BLaER1 treated with 17β-estradiol and CSF1 and Interleukin-3, amounts not matched to agents 10 nM and 100 nM (cell line): ENCODE measurements at regions not wholly inside any gene's neighbourhood (a gene's known extent, or its start where the extent isn't known, plus 50 kb on each side); places are given as distances from the start of the nearest gene placed in this dataset.
"Not testable (repeated sequence)": the region's sequence is repeated elsewhere in the genome, so short reads cannot be mapped to it uniquely, and the experiment has no call there.

Experiments
- H3K27ac ChIP-seq, 11 experiments: shearing (Covaris generic); formaldehyde crosslinking; 2 replicates each; pipeline ENCODE4 v1.8.1; 2022
- H3K27me3 ChIP-seq, 11 experiments: shearing (Covaris generic); formaldehyde crosslinking; 2 replicates each; pipeline ENCODE4 v1.8.1; 2022
- H3K36me3 ChIP-seq, 11 experiments: shearing (Covaris generic); formaldehyde crosslinking; 2 replicates each; pipeline ENCODE4 v1.8.1; 2022
- H3K4me1 ChIP-seq, 10 experiments: shearing (Covaris generic); formaldehyde crosslinking; 2 replicates each; pipeline ENCODE4 v1.8.1; 2022
- H3K4me2 ChIP-seq, 11 experiments: shearing (Covaris generic); formaldehyde crosslinking; 2 replicates each; pipeline ENCODE4 v1.8.1; 2022
- H3K4me3 ChIP-seq, 10 experiments: shearing (Covaris generic); formaldehyde crosslinking; 2 replicates each; pipeline ENCODE4 v1.8.1; 2022
- H3K9ac ChIP-seq, 11 experiments: shearing (Covaris generic); formaldehyde crosslinking; 2 replicates each; pipeline ENCODE4 v1.8.1; 2022
- H3K9me3 ChIP-seq, 11 experiments: shearing (Covaris generic); formaldehyde crosslinking; replicated peaks in 1 of 11; 2 replicates each; pipeline ENCODE4 v1.8.1; 2022
- H4K20me1 ChIP-seq, 11 experiments: shearing (Covaris generic); formaldehyde crosslinking; 2 replicates each; pipeline ENCODE4 v1.8.1; 2022
- Cebpa-rat ChIP-seq, 11 experiments: shearing (Covaris generic); IDR thresholded peaks; 2 replicates each; pipeline ENCODE4 v1.8.1; 2022

- no peak overlapping the region for H3K4me3 ChIP-seq
- H3K9me3 ChIP-seq: peaks cover 0 to 13% (median 0%) of the 10 kb centered on the region in 11 experiments; a peak in 6 of 22 replicates
- no peaks in the 10 kb centered on the region for H3K36me3 ChIP-seq
- no peaks in the 10 kb centered on the region for H4K20me1 ChIP-seq
- peak overlapping the region in 2 of 11 experiments; percentile 64 to 72; a peak in 4 of 22 replicates for H3K4me2 ChIP-seq
- no peak overlapping the region for H3K9ac ChIP-seq
- peaks cover 0 to 63% (median under 1%) of the 10 kb centered on the region in 10 experiments; a peak in 10 of 20 replicates for H3K4me1 ChIP-seq
- no peak overlapping the region for H3K27ac ChIP-seq
- no peak for TF ChIP-seq Cebpa-rat (IDR thresholded peaks at IDR 0.05)
- no peaks in the 10 kb centered on the region for H3K27me3 ChIP-seq
These were observed 55.3 kb upstream of the ATP1B1 start for GRCh38 chr1:169051171-169051570.

- H3K27me3 ChIP-seq, H3K4me3 ChIP-seq, H3K9me3 ChIP-seq, H3K36me3 ChIP-seq, H3K9ac ChIP-seq, H4K20me1 ChIP-seq: not testable (repeated sequence)
- peak overlapping the region in 2 of 11 experiments; percentile 37 to 45; a peak in 5 of 22 replicates for H3K27ac ChIP-seq
- H3K4me2 ChIP-seq: peak overlapping the region in 4 of 11 experiments; percentile 11 to 72 (median 64); a peak in 6 of 22 replicates
- peaks cover 0 to 58% (median 0%) of the 10 kb centered on the region in 10 experiments; a peak in 7 of 20 replicates for H3K4me1 ChIP-seq
These were observed 54.3 kb upstream of the ATP1B1 start for GRCh38 chr1:169052171-169052570.

DNA sequence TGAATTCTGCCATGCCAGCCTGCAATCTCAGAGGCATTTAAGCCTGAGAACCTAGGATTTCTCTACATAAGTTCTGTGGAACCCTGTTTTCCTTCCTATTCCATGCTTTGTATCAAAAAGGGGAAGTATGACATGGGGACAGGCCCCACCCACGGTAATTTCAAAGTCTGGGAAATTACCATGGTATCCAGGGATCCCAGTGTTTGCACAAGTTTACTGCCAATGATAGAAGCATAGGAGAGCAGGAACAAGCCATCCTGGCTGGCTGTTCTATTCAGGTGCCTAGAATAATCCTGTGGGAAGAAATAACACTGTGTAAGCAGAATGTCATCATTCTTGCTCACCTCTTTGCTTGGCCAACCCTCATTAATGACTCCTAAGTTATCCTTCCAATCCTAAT lies 53.8 kb upstream of the ATP1B1 start:
- H3K4me3 ChIP-seq: no peak overlapping the region
- peaks cover 2 to 57% (median 4%) of the 10 kb centered on the region in 10 experiments; a peak in 12 of 20 replicates for H3K4me1 ChIP-seq
- H3K9ac ChIP-seq: no peak overlapping the region

DNA sequence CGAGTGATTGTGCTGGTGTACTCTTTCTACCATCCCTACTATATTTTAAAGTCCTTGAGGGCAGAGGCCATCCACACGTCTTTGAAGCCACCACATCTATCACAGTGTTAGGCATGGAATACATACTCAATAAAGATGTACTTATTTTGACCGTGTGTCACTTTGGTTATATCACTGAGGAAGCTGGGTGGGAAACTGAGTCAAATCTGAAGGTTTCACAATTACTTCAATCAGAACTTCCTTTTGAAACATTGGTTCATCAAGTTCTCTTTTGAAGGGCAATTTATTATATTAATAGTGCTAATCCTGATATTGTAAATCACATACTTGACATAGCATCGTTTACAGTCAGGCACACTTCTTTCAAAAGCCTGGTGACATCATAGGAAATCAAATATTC lies 53.3 kb upstream of the ATP1B1 start:
- Histone ChIP-seq H3K4me2 (peak overlapping the region in 3 of 11 experiments; percentile 64 to 72 (median 64); a peak in 6 of 22 replicates), H3K4me1 (peaks cover 5 to 57% (median 8%) of the 10 kb centered on the region in 10 experiments; a peak in 12 of 20 replicates), H3K27ac (peak overlapping the region in 1 of 11 experiments; percentile 45; a peak in 3 of 22 replicates), H3K27me3 (no peaks in the 10 kb centered on the region), H3K9me3 (0 out of 22 replicates have a peak, but pooled peaks cover 0 to 4% (median 0%) of the 10 kb centered on the region in 11 experiments), H4K20me1 (no peaks in the 10 kb centered on the region), H3K4me3 (no peak overlapping the region), H3K9ac (no peak overlapping the region), H3K36me3 (no peaks in the 10 kb centered on the region)
- TF ChIP-seq Cebpa-rat (IDR thresholded peaks at IDR 0.05): no peak

More for the DNA sequence above, 53.8 kb upstream of the ATP1B1 start:
- Histone ChIP-seq H3K27me3 (no peaks in the 10 kb centered on the region), H3K36me3 (no peaks in the 10 kb centered on the region), H3K9me3 (0 out of 22 replicates have a peak, but pooled peaks cover 0 to 4% (median 0%) of the 10 kb centered on the region in 11 experiments), H3K27ac (peak overlapping the region in 2 of 11 experiments; percentile 37 to 45; a peak in 5 of 22 replicates), H4K20me1 (no peaks in the 10 kb centered on the region), H3K4me2 (peak overlapping the region in 4 of 11 experiments; percentile 11 to 72 (median 64); a peak in 7 of 22 replicates)
- TF ChIP-seq Cebpa-rat (IDR thresholded peaks at IDR 0.05): no peak
